ENCODE measurements at regions not wholly inside any gene's neighbourhood (a gene's known extent, or its start where the extent isn't known, plus 50 kb on each side); places are given as distances from the start of the nearest gene placed in this dataset.

DNA sequence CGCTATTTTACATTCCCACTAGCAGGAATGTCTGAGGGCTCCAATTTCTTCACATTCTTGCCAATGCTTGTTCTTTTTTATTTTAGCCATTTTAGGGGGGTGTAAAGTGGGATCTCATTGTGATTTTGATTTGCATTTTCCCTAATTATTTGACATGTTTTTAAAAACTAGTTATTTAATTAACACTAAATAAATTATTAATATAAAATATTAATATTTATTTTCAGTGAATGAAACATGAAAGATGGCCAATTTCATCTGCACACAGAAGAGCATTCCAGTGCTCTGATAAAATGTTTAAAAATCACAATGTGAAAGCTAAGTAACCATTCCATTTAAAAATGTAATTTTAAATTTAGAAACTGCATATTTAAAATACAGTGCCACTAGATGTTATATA, 322.2 kb upstream of the ZNF521 start:
- TF ChIP-seq POLR2AphosphoS5 (IDR thresholded peaks at IDR 0.05) (no peak), EP300 (IDR thresholded peaks at IDR 0.05) (no peak), POLR2A (IDR thresholded peaks at IDR 0.05) (no peak)
- TF ChIP-seq, protein P1, sequence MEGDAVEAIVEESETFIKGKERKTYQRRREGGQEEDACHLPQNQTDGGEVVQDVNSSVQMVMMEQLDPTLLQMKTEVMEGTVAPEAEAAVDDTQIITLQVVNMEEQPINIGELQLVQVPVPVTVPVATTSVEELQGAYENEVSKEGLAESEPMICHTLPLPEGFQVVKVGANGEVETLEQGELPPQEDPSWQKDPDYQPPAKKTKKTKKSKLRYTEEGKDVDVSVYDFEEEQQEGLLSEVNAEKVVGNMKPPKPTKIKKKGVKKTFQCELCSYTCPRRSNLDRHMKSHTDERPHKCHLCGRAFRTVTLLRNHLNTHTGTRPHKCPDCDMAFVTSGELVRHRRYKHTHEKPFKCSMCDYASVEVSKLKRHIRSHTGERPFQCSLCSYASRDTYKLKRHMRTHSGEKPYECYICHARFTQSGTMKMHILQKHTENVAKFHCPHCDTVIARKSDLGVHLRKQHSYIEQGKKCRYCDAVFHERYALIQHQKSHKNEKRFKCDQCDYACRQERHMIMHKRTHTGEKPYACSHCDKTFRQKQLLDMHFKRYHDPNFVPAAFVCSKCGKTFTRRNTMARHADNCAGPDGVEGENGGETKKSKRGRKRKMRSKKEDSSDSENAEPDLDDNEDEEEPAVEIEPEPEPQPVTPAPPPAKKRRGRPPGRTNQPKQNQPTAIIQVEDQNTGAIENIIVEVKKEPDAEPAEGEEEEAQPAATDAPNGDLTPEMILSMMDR (IDR thresholded peaks at IDR 0.05), result no peak
- intact Hi-C loops (cut with DNase I; ENCODE audit: low total_unique reads), result no loop called here
- Histone ChIP-seq H3K9me3 (peaks cover 0 to 5% (median 0%) of the 10 kb centered on the region in 4 donors), H3K4me1 (no peaks in the 10 kb centered on the region), H3K36me3 (no peaks in the 10 kb centered on the region), H3K27ac (no peak overlapping the region), H3K27me3 (no peaks in the 10 kb centered on the region), H3K4me3 (no peak overlapping the region)
- WGBS, 5 donors, result 90 to 95% (median 92%) methylated on average over 1 of the region's 1 CpG
- DNase-seq, result no peak

DNA sequence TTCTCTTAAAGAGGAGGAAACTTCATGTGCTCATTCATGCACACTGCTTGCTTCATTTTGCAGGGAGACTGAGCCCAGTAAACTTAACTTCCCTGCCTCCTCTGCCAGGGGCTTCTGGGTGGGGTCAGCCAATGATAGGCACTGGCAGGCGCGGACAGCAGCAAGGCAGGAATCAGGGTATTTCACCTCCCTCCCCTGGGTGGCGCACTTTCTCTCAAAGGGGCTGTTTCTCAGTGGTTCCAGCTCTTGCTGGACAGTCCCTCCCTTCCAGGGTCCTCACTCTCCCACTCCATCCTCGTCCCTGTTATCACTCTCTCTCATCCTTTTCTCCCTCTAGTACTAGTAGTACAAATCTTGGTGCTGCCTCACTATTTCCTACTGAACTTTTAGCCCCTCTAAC, 320.5 kb upstream of the ZNF521 start:
- peaks cover 0 to 5% (median 0%) of the 10 kb centered on the region in 4 donors for H3K9me3 ChIP-seq
- no peak overlapping the region for H3K27ac ChIP-seq
- H3K27me3 ChIP-seq, result no peaks in the 10 kb centered on the region
- no peak overlapping the region for H3K4me3 ChIP-seq
- 68 to 79% (median 73%) methylated on average over 4 of the region's 4 CpGs for WGBS, 5 donors
- no peak for DNase-seq
- TF ChIP-seq, protein P1 (IDR thresholded peaks at IDR 0.05), result no peak
- TF ChIP-seq POLR2AphosphoS5 (IDR thresholded peaks at IDR 0.05) (no peak), EP300 (IDR thresholded peaks at IDR 0.05) (no peak), POLR2A (IDR thresholded peaks at IDR 0.05) (no peak)
- H3K36me3 ChIP-seq, result no peaks in the 10 kb centered on the region
- intact Hi-C loops (cut with DNase I; ENCODE audit: low total_unique reads), result no loop called here
- H3K4me1 ChIP-seq, result no peaks in the 10 kb centered on the region

GRCh38 chr18:25669741-25670140, 317.8 kb upstream of the ZNF521 start:
- H3K4me3 ChIP-seq, result no peak overlapping the region
- peaks cover 0 to 5% (median 0%) of the 10 kb centered on the region in 4 donors for H3K9me3 ChIP-seq
- H3K27ac ChIP-seq, result no peak overlapping the region
- intact Hi-C loops (cut with DNase I; ENCODE audit: low total_unique reads), result no loop called here
- no peaks in the 10 kb centered on the region for H3K27me3 ChIP-seq
- no peaks in the 10 kb centered on the region for H3K36me3 ChIP-seq
- 20 to 36% (median 27%) methylated on average over 3 of the region's 3 CpGs for WGBS, 5 donors
- no peak for DNase-seq
- H3K4me1 ChIP-seq, result no peaks in the 10 kb centered on the region
- TF ChIP-seq EP300 (IDR thresholded peaks at IDR 0.05), result no peak
- TF ChIP-seq POLR2A (IDR thresholded peaks at IDR 0.05), result no peak
- TF ChIP-seq, protein P1 (IDR thresholded peaks at IDR 0.05), result no peak
- TF ChIP-seq POLR2AphosphoS5 (IDR thresholded peaks at IDR 0.05), result no peak

GRCh38 chr18:25662272-25662671, 310.3 kb upstream of the ZNF521 start:
- no peak overlapping the region for H3K4me3 ChIP-seq
- peaks cover 0 to 7% (median 0%) of the 10 kb centered on the region in 4 donors for H3K4me1 ChIP-seq
- no peaks in the 10 kb centered on the region for H3K9me3 ChIP-seq
- H3K27me3 ChIP-seq, result no peaks in the 10 kb centered on the region
- WGBS, 5 donors, result 28 to 37% (median 35%) methylated on average over 4 of the region's 4 CpGs
- TF ChIP-seq EP300 (IDR thresholded peaks at IDR 0.05), result no peak
- TF ChIP-seq POLR2A (IDR thresholded peaks at IDR 0.05), result no peak
- TF ChIP-seq, protein P1 (IDR thresholded peaks at IDR 0.05), result no peak
- TF ChIP-seq POLR2AphosphoS5 (IDR thresholded peaks at IDR 0.05), result no peak
- intact Hi-C loops (cut with DNase I; ENCODE audit: low total_unique reads), result no loop called here
- no peaks in the 10 kb centered on the region for H3K36me3 ChIP-seq
- DNase-seq, result no peak
- H3K27ac ChIP-seq, result no peak overlapping the region
